ENCODE measurements at regions not wholly inside any gene's neighbourhood (a gene's known extent, or its start where the extent isn't known, plus 50 kb on each side); places are given as distances from the start of the nearest gene placed in this dataset.
"Not testable (repeated sequence)": the region's sequence is repeated elsewhere in the genome, so short reads cannot be mapped to it uniquely, and the experiment has no call there.

- Histone ChIP-seq H3K36me3 (ENCODE audit: control insufficient read depth, insufficient read depth, low read length) (no peaks in the 10 kb centered on the region), H3K27me3 (ENCODE audit: control insufficient read depth, insufficient read depth, low read length) (no peaks in the 10 kb centered on the region), H3K4me3 (ENCODE audit: low read depth, low read length) (no peak overlapping the region)
- no peak for TF ChIP-seq CTCF (IDR thresholded peaks at IDR 0.05; ENCODE audit: insufficient read depth, low read length, poor library complexity, severe bottlenecking)
- DNase-seq (ENCODE audit: low read depth), result no peak
Measured at GRCh38 chr4:138775890-138776289, 239.7 kb upstream of the NOCT start.

GRCh38 chr4:138775489-138775888, 240.1 kb upstream of the NOCT start:
- no peak for DNase-seq (ENCODE audit: low read depth)
- H3K36me3 ChIP-seq (ENCODE audit: control insufficient read depth, insufficient read depth, low read length), result no peaks in the 10 kb centered on the region
- no peaks in the 10 kb centered on the region for H3K27me3 ChIP-seq (ENCODE audit: control insufficient read depth, insufficient read depth, low read length)
- no peak overlapping the region for H3K4me3 ChIP-seq (ENCODE audit: low read depth, low read length)
- no peak for TF ChIP-seq CTCF (IDR thresholded peaks at IDR 0.05; ENCODE audit: insufficient read depth, low read length, poor library complexity, severe bottlenecking)

GRCh38 chr4:138774940-138775339, 240.6 kb upstream of the NOCT start:
- Histone ChIP-seq H3K27me3 (ENCODE audit: control insufficient read depth, insufficient read depth, low read length) (no peaks in the 10 kb centered on the region), H3K36me3 (ENCODE audit: control insufficient read depth, insufficient read depth, low read length) (no peaks in the 10 kb centered on the region), H3K4me3 (ENCODE audit: low read depth, low read length) (no peak overlapping the region)
- no peak for TF ChIP-seq CTCF (IDR thresholded peaks at IDR 0.05; ENCODE audit: insufficient read depth, low read length, poor library complexity, severe bottlenecking)
- no peak for DNase-seq (ENCODE audit: low read depth)

GRCh38 chr4:138774125-138774524, 241.5 kb upstream of the NOCT start:
- not testable (repeated sequence) for H3K4me3 ChIP-seq (ENCODE audit: low read depth, low read length); DNase-seq (ENCODE audit: low read depth); H3K27me3 ChIP-seq (ENCODE audit: control insufficient read depth, insufficient read depth, low read length); H3K36me3 ChIP-seq (ENCODE audit: control insufficient read depth, insufficient read depth, low read length)

- no peak for DNase-seq (ENCODE audit: low read depth)
- no peak for TF ChIP-seq CTCF (IDR thresholded peaks at IDR 0.05; ENCODE audit: insufficient read depth, low read length, poor library complexity, severe bottlenecking)
- H3K36me3 ChIP-seq (ENCODE audit: control insufficient read depth, insufficient read depth, low read length), result no peaks in the 10 kb centered on the region
- H3K4me3 ChIP-seq (ENCODE audit: low read depth, low read length), result no peak overlapping the region
- no peaks in the 10 kb centered on the region for H3K27me3 ChIP-seq (ENCODE audit: control insufficient read depth, insufficient read depth, low read length)
Measured at GRCh38 chr4:138773321-138773720, 242.3 kb upstream of the NOCT start.

- TF ChIP-seq CTCF (IDR thresholded peaks at IDR 0.05; ENCODE audit: insufficient read depth, low read length, poor library complexity, severe bottlenecking), result no peak
- no peak for DNase-seq (ENCODE audit: low read depth)
- Histone ChIP-seq H3K27me3 (ENCODE audit: control insufficient read depth, insufficient read depth, low read length) (no peaks in the 10 kb centered on the region), H3K36me3 (ENCODE audit: control insufficient read depth, insufficient read depth, low read length) (no peaks in the 10 kb centered on the region), H3K4me3 (ENCODE audit: low read depth, low read length) (no peak overlapping the region)
Measured at GRCh38 chr4:138772366-138772765, 243.2 kb upstream of the NOCT start.
